Endothelial cell of umbilical vein (primary cell): ENCODE measurements at regions not wholly inside any gene's neighbourhood (a gene's known extent, or its start where the extent isn't known, plus 50 kb on each side); places are given as distances from the start of the nearest gene placed in this dataset.

Experiments used
- CTCF ChIP-seq, 2 donors: IDR thresholded peaks; 1 replicate in 1 of 2; 2 replicates in 1 of 2; pipeline ENCODE4 v1.5.1; 2011; ENCODE audit warnings: low read length in 2 of 2, mild to moderate bottlenecking in 2 of 2, moderate library complexity in 2 of 2, control low read depth in 1 of 2, inconsistent platforms in 1 of 2, low read depth in 1 of 2; ENCODE audit not compliant: insufficient read depth in 1 of 2; ENCODE audit errors: extremely low read depth in 1 of 2
- EZH2 ChIP-seq: IDR thresholded peaks from 2 replicates; pipeline ENCODE4 v1.6.1; 2012; ENCODE audit warnings: borderline replicate concordance, low read depth, mild to moderate bottlenecking, moderate library complexity, low read length, inconsistent platforms; ENCODE audit not compliant: severe bottlenecking
- MYC ChIP-seq: IDR thresholded peaks from one replicate; pipeline ENCODE4 v1.6.1; 2011; ENCODE audit warnings: mild to moderate bottlenecking, low read depth, low read length
- POLR2AphosphoS5 ChIP-seq: IDR thresholded peaks from 2 replicates; pipeline ENCODE4 v1.6.1; 2012; ENCODE audit warnings: low read depth, mild to moderate bottlenecking, control low read depth, low read length, moderate library complexity; ENCODE audit not compliant: insufficient read depth

GRCh38 chr4:114184901-114185300 lies 205.5 kb upstream of the ARSJ start:
- no peak for TF ChIP-seq MYC
- no peak for TF ChIP-seq POLR2AphosphoS5
- no peak for TF ChIP-seq CTCF (IDR thresholded peaks at IDR 0.05; ENCODE audit: extremely low read depth in 1 of 2, insufficient read depth in 1 of 2, low read depth in 1 of 2, low read length in 2 of 2)
- no peak for TF ChIP-seq EZH2
